Esophagus muscularis mucosa (tissue), 3 donors: ENCODE measurements at regions not wholly inside any gene's neighbourhood (a gene's known extent, or its start where the extent isn't known, plus 50 kb on each side); places are given as distances from the start of the nearest gene placed in this dataset.

Experiments
- CTCF ChIP-seq, 3 experiments: fragments of 200-600 bp in 2 of 3; fragments of 450-650 bp in 1 of 3; sonication (generic) in 2 of 3; IDR thresholded peaks; one replicate each; pipeline ENCODE4 v1.5.1; 2017 to 2019; ENCODE audit warnings: antibody characterized with exemption in 3 of 3, mild to moderate bottlenecking in 2 of 3, moderate library complexity in 1 of 3
- POLR2AphosphoS5 ChIP-seq, 2 donors: sonication (generic); formaldehyde crosslinking; IDR thresholded peaks; one replicate each; pipeline ENCODE4 v1.6.1; 2017; ENCODE audit warnings: antibody characterized with exemption in 2 of 2

- no peak for TF ChIP-seq CTCF (IDR thresholded peaks at IDR 0.05)
- no peak for TF ChIP-seq POLR2AphosphoS5 (IDR thresholded peaks at IDR 0.05)
These were observed 342.7 kb upstream of the CWC22 start for GRCh38 chr2:180349809-180350208.
